ENCODE measurements at regions not wholly inside any gene's neighbourhood (a gene's known extent, or its start where the extent isn't known, plus 50 kb on each side); places are given as distances from the start of the nearest gene placed in this dataset.

- TF ChIP-seq POLR2A (IDR thresholded peaks at IDR 0.05) (no peak), CTCF (IDR thresholded peaks at IDR 0.05) (no peak)
Measured at GRCh38 chr2:175450029-175450760, 268.7 kb upstream of the ATP5MC3 start.
